ENCODE measurements at regions not wholly inside any gene's neighbourhood (a gene's known extent, or its start where the extent isn't known, plus 50 kb on each side); places are given as distances from the start of the nearest gene placed in this dataset.
"Not testable (repeated sequence)": the region's sequence is repeated elsewhere in the genome, so short reads cannot be mapped to it uniquely, and the experiment has no call there.

GRCh38 chr15:99455789-99456160 is 110.0 kb upstream of the MEF2A start:
- Histone ChIP-seq H3K9me3 (no peaks in the 10 kb centered on the region), H3K27ac (peak overlapping the region; percentile 90 to 96), H3K4me1 (peaks cover 4 to 21% of the 10 kb centered on the region in 2 donors), H3K36me3 (no peaks in the 10 kb centered on the region), H3K27me3 (no peaks in the 10 kb centered on the region), H3K4me3 (no peak overlapping the region)
- intact Hi-C loops (cut with DNase I; ENCODE audit: low total_unique reads), result no loop called here
- TF ChIP-seq POLR2A (IDR thresholded peaks at IDR 0.05), result no peak
- no peak for TF ChIP-seq CTCF (IDR thresholded peaks at IDR 0.05)
- DNase-seq, result no peak

DNA sequence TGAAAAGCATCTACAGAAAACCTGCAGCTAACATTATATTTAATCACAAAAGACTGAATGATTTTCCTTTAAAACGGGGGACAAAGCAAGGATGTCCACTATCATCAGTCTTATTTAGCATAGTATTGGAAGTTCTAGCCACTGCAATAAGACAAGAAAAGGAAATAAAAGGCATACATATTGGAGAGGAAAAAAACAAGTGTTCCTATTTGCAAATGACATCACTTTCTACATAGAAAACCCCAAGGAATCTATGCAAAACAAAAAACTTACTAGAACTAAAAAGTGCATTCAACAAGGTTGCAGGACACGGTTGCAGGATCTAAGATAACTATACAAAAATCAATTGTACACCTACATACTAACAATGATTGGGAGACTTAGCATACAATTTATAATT is 101.6 kb upstream of the MEF2A start:
- TF ChIP-seq POLR2A (IDR thresholded peaks at IDR 0.05), result no peak
- no peak for TF ChIP-seq CTCF (IDR thresholded peaks at IDR 0.05)
- no peak for DNase-seq
- no peaks in the 10 kb centered on the region for H3K4me1 ChIP-seq
- no peaks in the 10 kb centered on the region for H3K9me3 ChIP-seq
- H3K36me3 ChIP-seq, result no peaks in the 10 kb centered on the region
- H3K27ac ChIP-seq, result no peak overlapping the region
- H3K27me3 ChIP-seq, result no peaks in the 10 kb centered on the region
- intact Hi-C loops (cut with DNase I; ENCODE audit: low total_unique reads), result no loop called here
- H3K4me3 ChIP-seq, result no peak overlapping the region

DNA sequence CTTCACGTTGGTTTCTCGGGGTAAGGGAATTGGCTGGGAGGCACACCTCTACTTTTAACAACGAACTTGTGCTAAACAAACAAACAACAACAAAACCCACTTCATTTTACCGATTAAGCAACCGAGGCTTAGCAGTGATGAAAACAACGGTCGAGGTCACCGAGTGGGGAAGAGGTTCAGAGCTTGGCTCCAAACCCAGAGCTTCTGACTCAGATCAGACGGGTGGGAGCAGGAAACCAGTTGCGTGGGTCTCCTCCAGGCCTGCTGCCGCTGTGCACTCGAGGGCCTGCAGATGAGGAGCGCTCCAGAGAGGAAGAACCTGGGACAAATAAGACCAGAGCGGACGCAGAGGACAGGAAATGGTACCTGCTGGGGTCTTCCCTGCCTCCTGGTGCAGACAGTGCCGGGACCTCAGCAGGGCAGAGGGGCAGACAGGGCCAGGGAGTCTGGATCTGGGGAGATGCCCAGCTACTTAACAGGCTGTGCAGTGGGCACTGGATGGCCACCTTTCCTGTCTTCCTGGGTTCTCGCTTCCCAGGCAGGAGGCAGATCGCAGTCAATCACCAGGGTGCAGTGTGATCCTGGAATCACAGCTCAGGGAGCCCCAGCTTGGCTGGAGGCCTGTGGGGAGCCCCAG is 99.0 kb upstream of the MEF2A start:
- no peaks in the 10 kb centered on the region for H3K4me1 ChIP-seq
- no peak for TF ChIP-seq POLR2A (IDR thresholded peaks at IDR 0.05)
- TF ChIP-seq CTCF (IDR thresholded peaks at IDR 0.05), result no peak
- H3K9me3 ChIP-seq, result no peaks in the 10 kb centered on the region
- intact Hi-C loops (cut with DNase I; ENCODE audit: low total_unique reads), result no loop called here
- no peak overlapping the region for H3K27ac ChIP-seq
- no peak for DNase-seq
- no peak overlapping the region for H3K4me3 ChIP-seq
- no peaks in the 10 kb centered on the region for H3K36me3 ChIP-seq
- no peaks in the 10 kb centered on the region for H3K27me3 ChIP-seq

- TF ChIP-seq CTCF (IDR thresholded peaks at IDR 0.05) (no peak), POLR2A (IDR thresholded peaks at IDR 0.05) (no peak)
- H3K36me3 ChIP-seq, result no peaks in the 10 kb centered on the region
- no peak for DNase-seq
- H3K27me3 ChIP-seq, result no peaks in the 10 kb centered on the region
- no peak overlapping the region for H3K4me3 ChIP-seq
- H3K9me3 ChIP-seq, result no peaks in the 10 kb centered on the region
- no peaks in the 10 kb centered on the region for H3K4me1 ChIP-seq
- intact Hi-C loops (cut with DNase I; ENCODE audit: low total_unique reads), result no loop called here
- no peak overlapping the region for H3K27ac ChIP-seq
These were observed 98.5 kb upstream of the MEF2A start for GRCh38 chr15:99467338-99467720.

DNA sequence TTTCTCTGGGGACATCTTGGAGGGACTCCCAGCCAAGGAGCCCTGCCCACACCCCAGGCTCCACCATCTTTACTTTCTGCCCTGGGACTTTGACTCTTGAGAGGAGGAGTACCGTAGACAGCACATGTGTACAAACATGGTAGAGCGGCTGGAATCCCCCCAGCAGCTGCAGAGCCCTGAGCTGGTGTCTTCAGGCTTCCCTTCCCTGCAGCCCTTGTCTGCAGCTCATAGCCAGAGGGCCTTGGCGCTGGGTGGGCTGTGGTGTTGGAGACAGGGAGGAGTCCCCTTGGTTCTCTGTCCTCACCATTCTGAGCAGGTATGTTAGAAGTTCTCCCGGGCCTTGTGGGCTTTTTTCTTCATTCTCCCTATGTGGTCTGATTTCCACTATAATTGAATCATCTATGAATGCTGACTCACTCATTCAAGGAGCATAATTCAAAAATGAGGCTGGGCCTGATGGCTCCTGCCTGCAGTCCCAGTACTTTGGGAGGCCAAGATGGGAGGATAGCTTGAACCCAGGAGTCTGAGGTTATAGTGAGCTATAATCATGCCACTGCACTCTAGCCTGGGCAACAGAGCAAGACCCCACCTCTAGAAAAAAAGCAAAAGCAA is 97.8 kb upstream of the MEF2A start:
- H3K9me3 ChIP-seq, result no peaks in the 10 kb centered on the region
- TF ChIP-seq CTCF (IDR thresholded peaks at IDR 0.05), result no peak
- TF ChIP-seq POLR2A (IDR thresholded peaks at IDR 0.05), result no peak
- no peak overlapping the region for H3K27ac ChIP-seq
- H3K4me1 ChIP-seq, result no peaks in the 10 kb centered on the region
- H3K36me3 ChIP-seq, result no peaks in the 10 kb centered on the region
- H3K27me3 ChIP-seq, result no peaks in the 10 kb centered on the region
- no peak for DNase-seq
- intact Hi-C loops (cut with DNase I; ENCODE audit: low total_unique reads), result no loop called here
- no peak overlapping the region for H3K4me3 ChIP-seq

DNA sequence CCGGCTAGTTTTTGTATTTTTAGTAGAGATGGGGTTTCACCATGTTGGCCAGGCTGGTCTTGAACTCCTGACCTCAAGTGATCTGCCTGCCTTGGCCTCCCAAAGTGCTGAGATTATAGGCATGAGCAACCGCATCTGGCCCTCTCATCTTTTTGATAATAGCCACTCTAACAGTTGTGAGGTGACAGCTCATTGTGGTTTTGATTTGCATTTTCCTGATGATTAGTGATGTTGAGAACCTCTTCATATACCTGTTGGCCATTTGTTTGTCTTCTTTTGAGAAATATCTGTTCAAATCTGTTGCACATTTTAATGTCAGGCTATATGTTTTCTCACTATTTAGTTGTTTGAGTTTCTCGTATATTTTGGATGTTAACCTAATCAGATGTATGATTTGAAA is 95.6 kb upstream of the MEF2A start:
- H3K4me3 ChIP-seq; H3K4me1 ChIP-seq; H3K27ac ChIP-seq; H3K36me3 ChIP-seq; intact Hi-C loops (cut with DNase I; ENCODE audit: low total_unique reads); H3K9me3 ChIP-seq; H3K27me3 ChIP-seq; DNase-seq: not testable (repeated sequence)

All from uterus (tissue), 3 donors.